A549 (cell line): ENCODE measurements at regions not wholly inside any gene's neighbourhood (a gene's known extent, or its start where the extent isn't known, plus 50 kb on each side); places are given as distances from the start of the nearest gene placed in this dataset.

Source experiments
- ATAC-seq, 2 experiments: fragments of 200-7000 bp in 1 of 2; fragments of >200 bp in 1 of 2; cut with Nextera tagmentation in 1 of 2; cut with Tn5 transposase in 1 of 2; 3 replicates each; pipeline versions ENCODE4 v1.8.0 to v1.9.1; 2018 to 2020; ENCODE audit warnings: mild to moderate bottlenecking in 1 of 2, moderate library complexity in 1 of 2
- CTCF ChIA-PET: fragments of 300-600 bp; sonication (Branson Sonifier 250); formaldehyde crosslinking; extraction: SDS; loops from one replicate; lab custom pipeline; 2021; ENCODE audit warnings: antibody characterized with exemption, inconsistent platforms; lab: Yijun Ruan, JAX
- POLR2A ChIA-PET: fragments of 350-600 bp; formaldehyde crosslinking; extraction: SDS; loops from one replicate; lab custom pipeline; 2021; ENCODE audit warnings: antibody characterized with exemption, inconsistent platforms; lab: Yijun Ruan, JAX
- DNase-seq, 2 experiments: peaks; one replicate each; pipeline versions ENCODE4 v3.0.0 to v3.0.0-alpha.2; 2011 to 2016; ENCODE audit warnings: low read depth in 1 of 2, low spot score in 1 of 2
- FAIRE-seq: peaks from 2 replicates; lab custom pipeline; 2011; peaks lifted over from hg19 to GRCh38; lab: Jason Lieb, UNC
- H3K27ac ChIP-seq, 2 experiments: fragments of >200 bp; sonication (Bioruptor Twin); formaldehyde crosslinking; 3 replicates each; pipeline ENCODE4 v1.5.1; 2016 to 2017
- H3K4me1 ChIP-seq: fragments of >200 bp; sonication (Bioruptor Twin); formaldehyde crosslinking; 3 replicates; pipeline ENCODE4 v1.6.1; 2016
- H3K4me2 ChIP-seq: fragments of >200 bp; sonication (Bioruptor Twin); formaldehyde crosslinking; 3 replicates; pipeline ENCODE4 v1.6.1; 2016
- H3K4me3 ChIP-seq: fragments of >200 bp; sonication (Bioruptor Twin); formaldehyde crosslinking; 3 replicates; pipeline ENCODE4 v1.5.1; 2016
- H3K9me3 ChIP-seq: fragments of >200 bp; sonication (Bioruptor Twin); formaldehyde crosslinking; 3 replicates; pipeline ENCODE4 v1.6.1; 2016
- CBX2 ChIP-seq: fragments of 200-600 bp; sonication (generic); IDR thresholded peaks from 2 replicates; pipeline ENCODE4 v1.6.1; 2016; ENCODE audit warnings: low read depth, mild to moderate bottlenecking, borderline replicate concordance
- CEBPB ChIP-seq, 2 experiments: fragments of >200 bp in 1 of 2; sonication (Bioruptor Twin) in 1 of 2; formaldehyde crosslinking in 1 of 2; IDR thresholded peaks; 2 replicates each; pipeline ENCODE4 v1.6.1; 2012 to 2016
- CHD2 ChIP-seq: fragments of 150-350 bp; IDR thresholded peaks from 2 replicates; pipeline ENCODE4 v1.6.1; 2014; ENCODE audit warnings: low read length; ENCODE audit not compliant: partially characterized antibody
- CTCF ChIP-seq: fragments of >200 bp; sonication (Bioruptor Twin); formaldehyde crosslinking; IDR thresholded peaks from 3 replicates; pipeline ENCODE4 v1.5.1; 2016
- FOSB ChIP-seq: fragments of 250-450 bp; sonication (Bioruptor Pico); IDR thresholded peaks from 2 replicates; pipeline ENCODE4 v1.5.0; 2020; ENCODE audit warnings: mild to moderate bottlenecking, moderate library complexity
- FOSL2 ChIP-seq, 2 experiments: fragments of 450-650 bp in 1 of 2; fragments of >200 bp in 1 of 2; sonication (Bioruptor Twin) in 1 of 2; formaldehyde crosslinking; IDR thresholded peaks; 2 replicates each; pipeline versions ENCODE4 v1.5.0 to v1.6.1; 2016 to 2020; ENCODE audit warnings: mild to moderate bottlenecking in 1 of 2, moderate library complexity in 1 of 2
- HOXA7 ChIP-seq: fragments of 250-450 bp; sonication (Bioruptor Pico); IDR thresholded peaks from 2 replicates; pipeline ENCODE4 v1.5.0; 2020; ENCODE audit warnings: mild to moderate bottlenecking, moderate library complexity
- HOXB5 ChIP-seq: fragments of 250-450 bp; sonication (Bioruptor Pico); IDR thresholded peaks from 2 replicates; pipeline ENCODE4 v1.5.0; 2020; ENCODE audit warnings: mild to moderate bottlenecking, moderate library complexity
- JUNB ChIP-seq: fragments of >200 bp; sonication (Bioruptor Twin); formaldehyde crosslinking; IDR thresholded peaks from 2 replicates; pipeline ENCODE4 v1.6.1; 2016
- KDM5A ChIP-seq: fragments of 200-600 bp; sonication (generic); IDR thresholded peaks from 2 replicates; pipeline ENCODE4 v1.6.1; 2016; ENCODE audit warnings: antibody characterized with exemption, mild to moderate bottlenecking
- MAFK ChIP-seq: fragments of 450-650 bp; IDR thresholded peaks from 2 replicates; pipeline ENCODE4 v1.6.1; 2014; ENCODE audit not compliant: partially characterized antibody
- NFE2L2 ChIP-seq: fragments of 150-350 bp; conservative IDR thresholded peaks from 2 replicates; pipeline ENCODE4 v1.6.1; 2014; ENCODE audit warnings: low read length
- POLR2A ChIP-seq: IDR thresholded peaks from 2 replicates; pipeline ENCODE4 v1.6.1; 2012; ENCODE audit warnings: mild to moderate bottlenecking, low read length
- RAD21 ChIP-seq, 2 experiments: fragments of >200 bp in 1 of 2; sonication (Bioruptor Twin) in 1 of 2; formaldehyde crosslinking in 1 of 2; IDR thresholded peaks in 1 of 2; conservative IDR thresholded peaks in 1 of 2; 2 replicates in 1 of 2; 3 replicates in 1 of 2; pipeline ENCODE4 v1.6.1; 2012 to 2018; ENCODE audit warnings: inconsistent platforms in 1 of 2
- RARB ChIP-seq: fragments of 250-450 bp; sonication (Bioruptor Pico); IDR thresholded peaks from 2 replicates; pipeline ENCODE4 v1.8.0; 2021; ENCODE audit warnings: mild to moderate bottlenecking, moderate library complexity
- RCOR1 ChIP-seq: fragments of 150-350 bp; IDR thresholded peaks from 2 replicates; pipeline ENCODE4 v1.6.1; 2014; ENCODE audit warnings: antibody characterized with exemption, low read length, low read depth
- RNF2 ChIP-seq: fragments of 200-600 bp; sonication (generic); IDR thresholded peaks from 2 replicates; pipeline ENCODE4 v1.6.1; 2016; ENCODE audit warnings: low read depth, mild to moderate bottlenecking, antibody characterized with exemption, moderate library complexity, borderline replicate concordance
- SMC3 ChIP-seq: fragments of >200 bp; sonication (Bioruptor Twin); formaldehyde crosslinking; IDR thresholded peaks from 3 replicates; pipeline ENCODE4 v1.6.1; 2018; ENCODE audit warnings: inconsistent platforms
- TFCP2L1 ChIP-seq: fragments of 250-450 bp; sonication (Bioruptor Pico); IDR thresholded peaks from 2 replicates; pipeline ENCODE4 v1.5.0; 2021; ENCODE audit warnings: mild to moderate bottlenecking
- ZFP36 ChIP-seq: fragments of 450-650 bp; IDR thresholded peaks from 2 replicates; pipeline ENCODE4 v1.6.1; 2014; ENCODE audit warnings: borderline replicate concordance; ENCODE audit not compliant: partially characterized antibody
- ZNF302 ChIP-seq: fragments of 250-450 bp; sonication (Bioruptor Pico); IDR thresholded peaks from 2 replicates; pipeline ENCODE4 v1.9.0; 2021; ENCODE audit warnings: inconsistent platforms, mild to moderate bottlenecking, moderate library complexity
- ZSCAN20 ChIP-seq: fragments of 250-450 bp; sonication (Bioruptor Pico); IDR thresholded peaks from 2 replicates; pipeline ENCODE4 v1.8.0; 2022; ENCODE audit warnings: mild to moderate bottlenecking, moderate library complexity
- WGBS: methylation state at CpG from one replicate; pipeline ENCODE4 v1.1.6; 2017; ENCODE audit errors: missing lambda C conversion rate; 5-methylcytosine and 5-hydroxymethylcytosine counted together
- TF ChIP-seq, protein P1 (sequence below): IDR thresholded peaks from 2 replicates; pipeline ENCODE4 v1.6.1; 2012; ENCODE audit warnings: low read depth, borderline replicate concordance
- TF ChIP-seq, protein P2 (sequence below): fragments of 200-600 bp; sonication (generic); IDR thresholded peaks from 2 replicates; pipeline ENCODE4 v1.6.1; 2016; ENCODE audit warnings: antibody characterized with exemption, mild to moderate bottlenecking, moderate library complexity

GRCh38 chr2:128474036-128474955 is 155.6 kb upstream of the HS6ST1 start (continued):
- TF ChIP-seq, protein P1, sequence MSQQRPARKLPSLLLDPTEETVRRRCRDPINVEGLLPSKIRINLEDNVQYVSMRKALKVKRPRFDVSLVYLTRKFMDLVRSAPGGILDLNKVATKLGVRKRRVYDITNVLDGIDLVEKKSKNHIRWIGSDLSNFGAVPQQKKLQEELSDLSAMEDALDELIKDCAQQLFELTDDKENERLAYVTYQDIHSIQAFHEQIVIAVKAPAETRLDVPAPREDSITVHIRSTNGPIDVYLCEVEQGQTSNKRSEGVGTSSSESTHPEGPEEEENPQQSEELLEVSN, result no peak
- no peak for TF ChIP-seq NFE2L2

DNA sequence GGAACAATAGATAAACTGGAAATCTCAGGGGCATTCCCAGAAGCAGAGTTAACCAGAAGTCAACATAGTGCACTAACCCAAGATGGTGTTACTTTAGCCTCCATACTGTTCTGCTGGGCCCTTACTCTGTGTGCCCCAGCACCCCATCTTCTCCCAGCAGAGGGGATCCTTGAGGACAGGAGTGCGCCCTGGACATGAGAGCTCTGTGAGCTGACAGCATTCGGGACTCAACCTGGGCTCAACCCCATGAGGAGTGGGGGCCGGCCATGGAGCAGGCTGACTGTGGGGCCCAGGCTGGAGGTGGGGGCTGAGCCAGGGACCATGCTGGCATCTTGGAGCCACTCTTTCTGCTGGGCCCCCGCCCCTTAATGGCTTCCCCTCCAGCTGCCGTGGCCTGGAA is 156.3 kb upstream of the HS6ST1 start:
- ChIA-PET POLR2A (no interaction called here), CTCF (no interaction called here)
- Histone ChIP-seq H3K9me3 (peaks cover 9% of the 10 kb centered on the region), H3K4me1 (no peaks in the 10 kb centered on the region), H3K4me3 (no peak overlapping the region), H3K27ac (no peak overlapping the region), H3K4me2 (no peak overlapping the region)
- WGBS, result 53% methylated on average over 5 of the region's 5 CpGs
- no peak for ATAC-seq
- no peak for TF ChIP-seq CTCF
- TF ChIP-seq RAD21 (conservative IDR thresholded peaks at IDR 0.05 in 1 of 2, IDR thresholded peaks at IDR 0.05 in 1 of 2), result no peak
- no peak for TF ChIP-seq POLR2A
- TF ChIP-seq, protein P2, sequence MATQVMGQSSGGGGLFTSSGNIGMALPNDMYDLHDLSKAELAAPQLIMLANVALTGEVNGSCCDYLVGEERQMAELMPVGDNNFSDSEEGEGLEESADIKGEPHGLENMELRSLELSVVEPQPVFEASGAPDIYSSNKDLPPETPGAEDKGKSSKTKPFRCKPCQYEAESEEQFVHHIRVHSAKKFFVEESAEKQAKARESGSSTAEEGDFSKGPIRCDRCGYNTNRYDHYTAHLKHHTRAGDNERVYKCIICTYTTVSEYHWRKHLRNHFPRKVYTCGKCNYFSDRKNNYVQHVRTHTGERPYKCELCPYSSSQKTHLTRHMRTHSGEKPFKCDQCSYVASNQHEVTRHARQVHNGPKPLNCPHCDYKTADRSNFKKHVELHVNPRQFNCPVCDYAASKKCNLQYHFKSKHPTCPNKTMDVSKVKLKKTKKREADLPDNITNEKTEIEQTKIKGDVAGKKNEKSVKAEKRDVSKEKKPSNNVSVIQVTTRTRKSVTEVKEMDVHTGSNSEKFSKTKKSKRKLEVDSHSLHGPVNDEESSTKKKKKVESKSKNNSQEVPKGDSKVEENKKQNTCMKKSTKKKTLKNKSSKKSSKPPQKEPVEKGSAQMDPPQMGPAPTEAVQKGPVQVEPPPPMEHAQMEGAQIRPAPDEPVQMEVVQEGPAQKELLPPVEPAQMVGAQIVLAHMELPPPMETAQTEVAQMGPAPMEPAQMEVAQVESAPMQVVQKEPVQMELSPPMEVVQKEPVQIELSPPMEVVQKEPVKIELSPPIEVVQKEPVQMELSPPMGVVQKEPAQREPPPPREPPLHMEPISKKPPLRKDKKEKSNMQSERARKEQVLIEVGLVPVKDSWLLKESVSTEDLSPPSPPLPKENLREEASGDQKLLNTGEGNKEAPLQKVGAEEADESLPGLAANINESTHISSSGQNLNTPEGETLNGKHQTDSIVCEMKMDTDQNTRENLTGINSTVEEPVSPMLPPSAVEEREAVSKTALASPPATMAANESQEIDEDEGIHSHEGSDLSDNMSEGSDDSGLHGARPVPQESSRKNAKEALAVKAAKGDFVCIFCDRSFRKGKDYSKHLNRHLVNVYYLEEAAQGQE, result no peak
- no peak for TF ChIP-seq SMC3
- TF ChIP-seq ZSCAN20 (CRISPR knock-in tag), result no peak
- no peak for TF ChIP-seq HOXA7 (CRISPR knock-in tag)
- TF ChIP-seq ZNF302, result no peak
- no peak for TF ChIP-seq HOXB5
- TF ChIP-seq, protein P1, result no peak
- TF ChIP-seq RARB (CRISPR knock-in tag), result no peak
- no peak for TF ChIP-seq RNF2
- TF ChIP-seq FOSB, result no peak
- no peak for DNase-seq
- no peak for FAIRE-seq

DNA sequence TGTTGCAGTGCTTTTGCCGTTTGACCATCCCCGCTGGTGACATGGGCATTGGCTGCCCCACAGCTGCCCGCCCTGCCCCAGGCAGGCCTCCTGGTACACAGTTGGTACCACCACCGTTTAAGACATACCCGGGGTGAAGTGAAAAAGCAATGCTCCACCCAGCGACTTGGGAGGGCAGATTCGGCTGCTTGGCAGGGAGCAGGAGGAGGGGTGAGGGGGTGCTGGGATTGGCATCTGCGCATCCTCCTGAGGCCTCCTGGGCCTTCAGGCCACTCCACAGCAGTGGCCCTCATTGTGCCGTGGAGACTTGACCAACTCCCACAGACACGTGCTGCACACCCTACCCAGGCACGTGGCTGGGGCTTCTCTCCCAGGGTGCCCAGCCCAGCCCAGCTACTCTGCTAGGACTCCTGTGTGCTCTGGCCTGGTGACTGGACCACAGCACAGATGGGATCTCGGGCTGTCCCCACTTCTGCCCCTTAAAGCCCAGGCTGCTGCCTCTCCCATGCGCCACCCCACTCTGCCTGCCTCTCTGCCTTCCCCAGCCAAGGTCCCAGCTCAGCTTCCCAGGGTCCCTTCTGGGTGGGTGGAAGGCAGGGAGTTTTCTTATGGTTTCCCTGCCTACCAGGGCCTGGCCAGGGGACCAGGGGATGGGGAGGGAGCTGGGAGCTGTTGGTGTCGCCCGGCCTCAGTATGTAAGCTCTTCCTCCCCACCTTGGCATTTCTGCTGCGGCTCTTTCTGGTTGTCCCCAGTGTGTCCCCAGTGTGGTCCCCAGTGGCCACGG is 157.0 kb upstream of the HS6ST1 start:
- no peak for ATAC-seq
- FAIRE-seq, result no peak
- WGBS, result 54% methylated on average over 15 of the region's 17 CpGs

More for the DNA sequence above, 157.0 kb upstream of the HS6ST1 start:
- POLR2A ChIA-PET, result no interaction called here
- Histone ChIP-seq H3K4me3 (no peak overlapping the region), H3K9me3 (peaks cover 3% of the 10 kb centered on the region), H3K4me2 (no peak overlapping the region), H3K27ac (no peak overlapping the region), H3K4me1 (no peaks in the 10 kb centered on the region)
- CTCF ChIA-PET, result no interaction called here
- no peak for TF ChIP-seq CHD2
- no peak for TF ChIP-seq KDM5A
- no peak for TF ChIP-seq HOXA7 (CRISPR knock-in tag)
- TF ChIP-seq RAD21 (conservative IDR thresholded peaks at IDR 0.05 in 1 of 2, IDR thresholded peaks at IDR 0.05 in 1 of 2), result no peak
- no peak for TF ChIP-seq CBX2
- no peak for TF ChIP-seq JUNB
- no peak for TF ChIP-seq HOXB5
- TF ChIP-seq ZFP36, result no peak
- no peak for TF ChIP-seq TFCP2L1 (CRISPR knock-in tag)
- TF ChIP-seq FOSL2 (IDR thresholded peaks at IDR 0.05), result no peak
- TF ChIP-seq FOSL2 (CRISPR knock-in tag; IDR thresholded peaks at IDR 0.05), result no peak
- no peak for TF ChIP-seq CEBPB (IDR thresholded peaks at IDR 0.05)
- TF ChIP-seq, protein P1, result no peak
- no peak for TF ChIP-seq RCOR1
- no peak for TF ChIP-seq MAFK
- no peak for DNase-seq
